ENCODE measurements at regions not wholly inside any gene's neighbourhood (a gene's known extent, or its start where the extent isn't known, plus 50 kb on each side); places are given as distances from the start of the nearest gene placed in this dataset.
"Not testable (repeated sequence)": the region's sequence is repeated elsewhere in the genome, so short reads cannot be mapped to it uniquely, and the experiment has no call there.

DNA sequence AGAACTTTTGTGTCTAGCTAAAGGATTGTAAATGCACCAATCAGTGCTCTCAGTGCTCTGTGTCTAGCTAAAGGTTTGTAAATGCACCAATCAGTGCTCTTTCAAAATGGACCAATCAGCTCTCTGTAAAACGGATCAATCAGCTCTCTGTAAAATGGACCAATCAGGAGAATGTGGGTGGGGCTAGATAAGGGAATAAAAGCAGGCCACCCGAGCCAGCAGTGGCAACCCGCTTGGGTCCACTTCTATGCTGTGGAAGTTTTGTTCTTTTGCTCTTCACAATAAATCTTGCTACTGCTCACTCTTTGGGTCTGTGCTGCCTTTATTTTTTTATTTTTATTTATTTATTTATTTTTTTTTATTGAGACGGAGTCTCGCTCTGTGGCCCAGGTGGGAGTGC is 957.3 kb upstream of the GJE1 start:
- not testable (repeated sequence) for DNase-seq (ENCODE audit: low read depth in 3 of 3, low spot score in 1 of 3)

DNA sequence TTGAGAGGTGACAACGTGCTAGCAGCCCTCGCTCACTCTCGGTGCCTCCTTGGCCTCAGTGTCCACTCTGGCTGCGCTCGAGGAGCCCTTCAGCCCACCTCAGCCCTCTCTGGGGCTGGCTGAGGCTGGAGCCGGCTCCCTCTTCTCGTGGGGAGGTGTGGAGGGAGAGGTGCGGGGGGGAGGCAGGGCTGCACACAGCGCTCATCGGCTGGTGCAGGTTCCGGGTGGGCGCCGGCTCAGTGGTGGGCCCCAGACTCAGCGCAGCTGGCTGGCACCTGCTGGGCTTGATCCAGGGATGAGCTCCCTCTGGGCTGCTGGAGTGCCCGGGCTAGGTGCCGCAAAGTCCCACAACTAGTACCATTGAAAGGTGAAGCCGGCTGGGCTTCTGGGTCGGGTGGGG is 957.8 kb upstream of the GJE1 start:
- DNase-seq (ENCODE audit: low read depth in 3 of 3, low spot score in 1 of 3), result no peak

DNA sequence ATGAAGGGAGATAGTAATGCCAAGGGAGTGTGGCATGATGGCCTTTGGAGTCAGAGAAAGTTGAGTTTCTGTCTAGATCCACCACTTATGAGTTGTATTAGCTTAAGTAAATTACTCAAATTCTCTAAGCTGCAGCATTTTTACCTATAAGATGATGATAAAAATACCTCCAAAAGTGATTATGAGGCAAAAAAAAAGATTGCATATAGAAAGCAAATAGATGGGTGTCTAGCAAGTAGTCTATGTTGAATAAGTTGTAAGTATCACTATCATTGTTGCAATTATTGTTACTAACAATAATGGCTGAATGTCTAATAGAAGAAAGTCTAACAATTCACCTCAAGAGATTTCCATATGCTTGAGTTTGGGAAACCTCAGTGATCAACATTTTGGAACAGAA is 959.2 kb upstream of the GJE1 start:
- DNase-seq (ENCODE audit: low read depth in 3 of 3, low spot score in 1 of 3), result no peak

DNA sequence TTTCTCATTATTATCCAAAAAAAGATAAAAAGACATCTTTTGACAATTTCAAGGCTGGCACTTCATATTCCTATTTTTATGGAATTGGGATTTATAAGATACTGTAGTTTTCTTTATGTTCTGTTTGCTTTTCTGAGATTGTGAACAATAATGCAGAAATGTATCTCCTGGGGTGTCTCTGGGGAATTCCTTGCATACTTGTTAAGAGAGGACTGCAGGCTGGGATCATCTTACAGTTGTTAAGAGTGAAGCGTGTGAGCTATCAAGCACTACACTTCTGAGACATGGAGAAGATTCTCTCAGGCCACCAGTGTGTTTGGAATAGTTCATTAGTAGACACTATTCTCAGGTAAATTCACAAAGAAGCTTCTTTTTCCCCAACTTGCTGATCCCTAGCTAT is 963.3 kb upstream of the GJE1 start:
- no peak for DNase-seq (ENCODE audit: low read depth in 3 of 3, low spot score in 1 of 3)

DNA sequence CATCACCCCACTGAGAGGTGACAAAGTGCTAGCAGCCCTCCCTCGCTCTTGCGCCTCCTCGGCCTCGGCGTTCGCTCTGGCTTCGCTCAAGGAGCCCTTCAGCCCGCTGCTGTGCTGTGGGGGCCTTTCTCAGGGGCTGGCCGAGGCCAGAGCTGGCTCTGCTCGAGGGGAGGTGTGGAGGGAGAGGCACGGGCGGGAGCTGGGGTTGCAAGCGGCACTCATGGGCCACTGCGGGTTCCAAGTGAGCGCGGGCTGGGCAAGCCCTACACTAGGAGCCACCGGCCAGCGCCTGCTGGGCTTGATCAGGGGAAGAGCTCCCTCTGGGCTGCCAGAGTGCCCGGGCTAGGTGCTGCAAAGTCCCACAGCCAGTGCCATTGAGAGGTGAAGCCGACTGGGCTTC is 964.8 kb upstream of the GJE1 start:
- no peak for DNase-seq (ENCODE audit: low read depth in 3 of 3, low spot score in 1 of 3)

DNA sequence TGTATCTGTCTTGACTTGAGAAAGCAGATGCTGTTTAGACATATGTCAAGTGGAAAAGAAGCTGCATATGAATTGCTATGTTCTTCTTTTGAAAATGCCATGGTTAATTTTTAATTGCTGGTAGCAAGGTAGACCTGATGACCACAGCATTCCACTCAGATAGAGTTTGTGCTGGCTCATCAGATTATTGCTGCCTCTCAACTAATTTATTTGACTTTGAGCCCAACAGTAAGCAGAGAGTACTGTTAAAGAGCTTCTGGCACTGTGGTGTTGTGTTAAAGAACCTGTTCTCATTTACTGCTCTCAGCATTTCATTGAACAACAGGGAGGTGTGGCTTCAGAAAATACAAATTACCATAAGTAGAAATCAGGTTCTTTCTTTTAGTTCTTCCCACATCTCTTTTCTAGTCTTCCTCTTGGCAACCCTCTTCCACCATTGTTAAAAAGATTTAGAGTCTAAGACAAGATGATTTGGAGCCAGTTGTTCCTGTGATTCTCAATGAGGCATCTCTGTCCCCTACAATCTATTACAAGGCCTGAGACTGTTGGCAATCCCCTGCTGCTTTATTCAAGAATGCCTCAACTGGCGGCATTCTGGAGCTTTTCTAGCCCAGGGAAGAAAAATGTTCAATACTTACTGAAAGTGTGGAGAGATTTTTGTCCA is 967.6 kb upstream of the GJE1 start:
- DNase-seq (ENCODE audit: low read depth in 3 of 3, low spot score in 1 of 3), result no peak

DNA sequence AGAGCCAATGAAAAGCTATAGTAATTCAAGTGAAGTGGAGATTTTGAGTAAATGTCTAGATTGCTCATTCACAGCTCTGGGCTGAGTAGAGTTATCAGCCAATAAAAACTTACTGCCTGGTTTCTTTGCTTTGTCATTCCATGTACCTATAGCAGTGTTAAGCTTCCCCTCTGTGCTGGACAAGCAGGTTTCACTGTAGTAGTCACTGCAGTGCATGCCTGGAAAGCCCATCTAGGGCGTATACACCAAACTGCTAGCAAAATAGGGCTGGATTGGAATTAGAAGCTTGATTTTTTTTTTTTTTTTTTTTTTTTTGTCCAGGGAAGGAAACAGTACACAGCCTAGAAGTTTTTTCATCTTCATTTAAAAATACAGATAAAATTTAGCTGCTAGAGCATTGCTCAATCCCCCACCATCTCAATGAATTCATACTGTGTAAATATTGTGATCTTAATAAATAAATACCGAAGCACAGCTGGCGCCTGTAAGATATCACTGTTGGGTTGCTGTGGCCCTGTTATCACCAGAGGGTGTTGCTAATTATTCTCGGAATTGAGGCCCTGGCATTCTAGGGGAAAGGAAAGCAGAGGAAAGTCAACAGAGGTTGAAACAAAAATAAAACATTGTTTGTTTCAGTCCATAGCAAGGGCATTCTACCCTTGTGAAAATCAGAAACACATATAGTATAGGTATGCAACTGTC is 968.5 kb upstream of the GJE1 start:
- DNase-seq (ENCODE audit: low read depth in 3 of 3, low spot score in 1 of 3), result no peak

DNA sequence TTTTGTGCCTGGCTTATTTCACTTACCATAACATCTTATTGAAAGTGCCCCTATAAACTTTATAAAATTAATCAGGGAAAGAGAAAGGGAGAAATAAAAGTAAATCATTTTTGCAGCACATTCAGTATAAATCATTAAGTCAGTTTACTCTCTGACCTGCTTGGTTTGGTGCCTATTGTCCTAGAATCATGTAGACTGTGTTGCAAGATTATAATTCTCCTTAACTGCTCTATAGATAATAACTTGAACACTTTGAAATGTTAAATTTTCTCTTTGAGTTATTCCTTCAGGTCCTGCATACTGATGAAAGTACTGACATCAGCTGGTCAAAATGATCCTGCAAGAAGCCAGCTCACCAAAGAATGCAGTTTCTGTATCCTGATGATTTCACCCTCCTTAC is 969.6 kb upstream of the GJE1 start:
- no peak for DNase-seq (ENCODE audit: low read depth in 3 of 3, low spot score in 1 of 3)

DNA sequence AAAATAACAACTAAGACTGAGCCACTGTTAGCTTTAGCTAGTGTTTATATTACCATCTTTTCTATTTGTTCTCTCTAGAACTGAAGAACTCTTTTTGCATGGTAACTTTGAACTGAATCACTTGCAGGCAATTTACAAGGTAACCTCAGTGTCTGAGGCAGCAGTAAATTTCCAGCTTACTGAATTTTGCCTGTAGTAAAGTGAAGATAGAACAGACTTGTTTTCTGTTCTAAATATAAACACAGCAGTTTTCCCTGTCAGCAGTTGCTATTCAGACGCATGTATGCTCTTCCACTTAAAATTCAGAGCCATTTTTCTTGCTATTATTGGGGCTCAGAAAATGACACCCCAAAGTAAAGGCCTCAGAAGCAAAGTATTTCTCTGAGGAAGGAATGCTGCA is 974.0 kb upstream of the GJE1 start:
- DNase-seq (ENCODE audit: low read depth in 3 of 3, low spot score in 1 of 3), result no peak

DNA sequence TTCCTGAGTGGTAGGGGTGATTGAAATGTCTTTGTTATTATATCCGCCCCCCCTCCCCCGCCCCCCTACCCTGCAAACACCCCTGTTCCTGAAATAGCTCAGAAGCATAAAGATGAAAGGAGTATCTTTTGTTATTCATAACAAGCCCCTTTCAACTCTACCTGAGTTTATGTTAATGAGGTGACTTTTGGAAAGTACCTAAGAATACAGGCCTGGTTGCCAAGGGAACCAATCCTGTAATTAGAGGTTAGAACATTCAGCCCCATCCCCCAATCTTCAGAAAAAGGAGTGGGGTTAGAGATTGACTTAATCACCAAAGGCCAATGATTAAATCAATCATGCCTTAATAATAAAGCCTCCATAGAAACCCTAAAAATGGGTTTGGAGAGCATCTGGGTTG is 979.2 kb upstream of the GJE1 start:
- DNase-seq (ENCODE audit: low read depth in 3 of 3, low spot score in 1 of 3), result no peak

DNA sequence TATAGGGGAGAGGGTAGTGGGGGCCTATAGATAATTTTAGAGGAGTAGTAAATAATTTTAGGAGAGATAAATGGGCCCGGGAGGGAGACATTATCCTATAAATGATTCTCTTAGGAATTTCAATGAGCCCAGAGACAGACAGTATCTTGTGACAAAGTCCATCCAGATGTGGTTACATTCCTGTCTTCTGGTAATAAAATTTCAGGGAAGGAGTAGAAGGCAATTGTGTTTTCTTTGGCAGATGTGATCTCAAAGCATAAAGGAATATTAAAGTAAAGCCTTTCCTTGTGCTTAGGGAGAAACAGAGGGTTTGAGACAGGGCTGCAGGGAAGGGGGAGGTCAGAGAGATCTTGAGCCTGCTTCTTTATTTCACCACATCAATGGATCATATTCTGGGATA is 979.8 kb upstream of the GJE1 start:
- DNase-seq (ENCODE audit: low read depth in 3 of 3, low spot score in 1 of 3), result no peak

DNA sequence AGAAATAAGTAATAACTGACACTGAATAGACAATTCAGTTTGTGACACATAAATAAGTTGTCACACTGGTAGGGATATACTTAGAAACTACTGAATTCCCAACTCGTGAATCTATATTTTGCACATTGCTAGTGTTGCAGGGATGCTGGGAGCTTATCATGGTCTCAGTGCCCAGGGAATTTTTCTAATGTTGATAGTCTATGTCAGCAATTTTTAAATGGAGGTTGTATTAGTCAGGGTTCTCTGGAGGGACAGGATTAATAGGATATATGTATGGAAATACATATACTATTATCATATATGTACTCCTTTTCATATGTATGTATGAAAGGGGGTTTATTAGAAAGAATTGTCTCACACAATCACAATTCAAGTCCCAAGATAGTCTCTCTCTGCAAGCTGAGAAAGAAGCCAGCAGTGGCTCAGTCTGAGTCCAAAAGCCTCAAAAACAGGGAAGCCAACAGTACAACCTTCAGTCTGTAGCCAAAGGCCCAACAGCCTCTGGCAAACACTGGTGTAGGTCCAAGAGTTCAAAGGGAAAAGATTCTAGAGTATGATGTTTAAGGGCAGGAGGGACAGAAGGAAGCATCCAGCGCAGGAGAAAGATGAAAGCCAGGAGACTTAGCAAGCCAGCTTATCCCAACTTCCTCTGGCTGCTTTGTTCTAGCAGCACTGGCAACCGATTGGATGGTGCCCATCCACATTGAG is 980.9 kb upstream of the GJE1 start:
- DNase-seq (ENCODE audit: low read depth in 3 of 3, low spot score in 1 of 3), result no peak

DNA sequence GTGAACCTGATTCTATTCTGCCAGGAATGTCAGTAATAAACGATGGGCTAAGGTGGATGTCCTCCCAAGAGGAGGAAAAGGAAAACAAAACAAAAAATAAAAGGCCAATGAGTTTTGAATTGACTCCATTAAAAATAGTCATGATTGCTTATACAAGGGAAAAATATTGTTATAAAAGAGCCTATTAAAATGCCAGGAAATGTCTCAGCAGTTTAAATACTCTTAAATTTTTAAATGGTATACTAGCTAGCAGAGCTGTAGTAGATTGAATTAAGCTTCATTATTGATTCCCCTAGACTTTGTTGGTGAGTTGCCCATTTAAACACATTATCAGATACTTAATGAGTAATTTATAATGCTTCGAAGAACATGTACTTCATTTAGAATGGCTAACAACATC is 990.9 kb upstream of the GJE1 start:
- no peak for DNase-seq (ENCODE audit: low read depth in 3 of 3, low spot score in 1 of 3)

DNA sequence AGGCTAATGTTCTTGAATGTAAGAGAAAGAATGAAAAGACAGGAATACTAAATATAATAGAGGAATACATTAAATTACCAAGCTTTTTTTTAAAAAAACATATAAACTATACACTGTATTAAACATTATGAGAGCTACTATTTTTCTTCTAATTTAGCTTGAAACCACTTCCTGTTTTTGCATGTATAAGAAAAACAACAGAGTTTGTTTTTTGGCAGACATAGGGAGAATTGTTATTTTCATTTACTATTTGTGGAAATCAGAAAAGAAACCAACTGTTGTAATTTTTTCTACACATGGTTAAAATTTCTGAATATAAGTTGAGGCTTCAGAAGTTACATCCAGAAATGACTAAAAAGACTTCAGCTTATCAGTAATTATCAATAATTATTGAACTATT is 991.8 kb upstream of the GJE1 start:
- no peak for DNase-seq (ENCODE audit: low read depth in 3 of 3, low spot score in 1 of 3)

DNA sequence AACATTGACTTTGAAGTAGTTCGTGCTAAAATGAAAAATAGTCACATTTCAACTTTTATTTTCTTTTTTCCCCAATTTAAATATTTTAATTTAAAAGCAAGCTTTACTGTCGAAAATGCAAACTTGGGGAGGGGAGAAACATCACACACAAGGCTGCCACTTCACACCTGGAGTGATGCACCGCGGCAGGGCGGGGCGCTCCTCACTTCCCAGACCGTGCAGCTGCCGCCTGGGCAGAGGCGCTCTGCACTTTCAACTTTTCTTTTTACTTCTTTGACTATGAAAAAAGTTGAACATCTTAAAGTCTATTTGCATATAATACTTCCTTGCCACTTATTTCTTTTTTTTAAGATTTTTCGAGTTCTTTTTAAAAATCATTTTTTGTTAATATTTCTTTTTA is 993.3 kb upstream of the GJE1 start:
- DNase-seq (ENCODE audit: low read depth in 3 of 3, low spot score in 1 of 3), result no peak

DNA sequence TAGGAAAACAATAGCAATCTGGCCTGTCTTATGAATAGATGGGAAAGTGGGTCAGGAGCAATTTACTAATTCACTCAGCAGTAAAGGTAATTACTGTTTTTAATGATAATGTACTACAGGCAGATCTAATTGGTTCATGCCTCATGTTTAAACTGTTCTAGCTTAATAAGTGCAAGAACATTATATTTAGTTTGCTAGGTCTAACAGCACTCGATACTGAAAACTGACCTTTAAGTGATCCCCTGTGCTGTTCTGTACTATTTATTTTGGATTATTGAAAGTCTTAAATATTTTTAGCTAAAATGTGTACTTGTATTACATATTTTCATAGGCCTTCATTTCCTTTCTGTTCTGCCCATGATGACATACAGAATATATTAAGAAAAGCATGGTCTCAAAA is 998.0 kb upstream of the GJE1 start:
- no peak for DNase-seq (ENCODE audit: low read depth in 3 of 3, low spot score in 1 of 3)

DNA sequence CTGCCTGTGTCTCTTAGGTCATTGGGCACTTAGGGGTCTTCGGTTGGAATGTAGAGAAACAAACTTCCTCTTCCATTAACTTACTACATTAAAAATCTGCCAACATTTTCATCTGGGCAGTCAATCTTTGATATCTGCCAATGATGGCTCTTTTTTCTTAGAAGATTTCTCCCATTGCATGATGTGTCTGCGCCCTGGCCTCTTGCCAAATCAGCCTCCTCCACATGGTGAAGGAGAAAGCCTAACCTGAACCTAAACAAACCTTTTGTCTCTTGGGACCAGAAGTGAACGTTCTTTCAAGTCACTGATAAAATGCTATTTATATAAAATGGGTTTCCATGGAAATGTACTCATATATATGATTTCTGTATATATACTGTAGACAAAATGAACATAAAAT is 998.9 kb upstream of the GJE1 start:
- DNase-seq (ENCODE audit: low read depth in 3 of 3, low spot score in 1 of 3), result no peak

DNA sequence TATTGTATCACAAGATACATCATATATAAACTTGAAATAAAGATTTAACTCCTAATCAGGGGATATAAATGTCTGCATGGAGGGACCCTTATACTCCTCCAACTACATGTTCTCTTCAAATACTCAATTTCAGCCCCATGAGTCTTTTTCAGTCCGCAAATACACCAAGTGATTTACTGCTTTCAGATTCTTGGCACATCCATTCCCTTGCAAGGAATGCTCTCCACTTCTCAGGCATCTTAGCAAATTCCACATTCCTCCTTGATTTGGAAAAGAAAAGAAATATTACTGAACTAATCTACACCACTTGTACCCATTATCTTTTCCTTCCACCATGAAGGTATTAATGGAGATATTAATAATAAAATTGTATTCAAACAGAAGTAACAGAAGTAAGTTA is 999.4 kb upstream of the GJE1 start:
- no peak for DNase-seq (ENCODE audit: low read depth in 3 of 3, low spot score in 1 of 3)

DNA sequence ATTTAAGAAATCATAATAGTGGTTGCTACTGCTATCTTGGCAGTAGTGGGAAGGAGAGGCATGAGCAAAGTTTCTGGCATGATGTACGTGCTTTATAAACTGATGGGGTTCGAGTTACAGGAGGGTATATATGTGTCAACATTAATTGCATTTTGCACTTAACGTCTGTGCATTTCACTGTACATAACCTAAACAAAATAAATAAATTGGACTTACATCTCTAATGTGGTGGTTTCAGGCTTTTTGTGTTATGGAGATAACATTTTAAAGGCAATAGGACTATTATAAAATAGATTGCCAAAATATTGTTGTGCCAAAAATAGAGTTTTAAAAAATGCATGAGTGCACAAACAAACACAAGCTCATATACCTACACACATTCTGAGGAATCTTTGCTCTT is 1001.1 kb upstream of the GJE1 start:
- no peak for DNase-seq (ENCODE audit: low read depth in 3 of 3, low spot score in 1 of 3)

DNA sequence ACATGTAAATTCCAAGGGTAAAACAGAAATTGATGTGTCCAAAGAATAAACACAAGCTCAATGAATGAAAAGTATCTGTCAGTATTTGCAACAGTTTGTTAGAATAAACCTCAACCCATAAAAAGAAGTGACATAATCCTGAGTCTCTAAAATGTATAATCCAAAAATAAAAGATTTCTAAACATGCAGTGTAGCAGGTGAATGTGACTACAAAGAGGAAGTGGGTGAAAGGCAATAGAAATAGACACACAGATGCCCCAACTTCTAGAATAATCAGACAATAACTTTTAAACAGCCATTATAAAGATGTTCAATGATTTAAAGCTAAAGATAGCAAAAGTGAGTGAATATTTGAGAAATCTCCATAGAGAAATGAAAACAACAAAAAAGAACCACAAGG is 1009.2 kb upstream of the GJE1 start:
- no peak for DNase-seq (ENCODE audit: low read depth in 3 of 3, low spot score in 1 of 3)

DNA sequence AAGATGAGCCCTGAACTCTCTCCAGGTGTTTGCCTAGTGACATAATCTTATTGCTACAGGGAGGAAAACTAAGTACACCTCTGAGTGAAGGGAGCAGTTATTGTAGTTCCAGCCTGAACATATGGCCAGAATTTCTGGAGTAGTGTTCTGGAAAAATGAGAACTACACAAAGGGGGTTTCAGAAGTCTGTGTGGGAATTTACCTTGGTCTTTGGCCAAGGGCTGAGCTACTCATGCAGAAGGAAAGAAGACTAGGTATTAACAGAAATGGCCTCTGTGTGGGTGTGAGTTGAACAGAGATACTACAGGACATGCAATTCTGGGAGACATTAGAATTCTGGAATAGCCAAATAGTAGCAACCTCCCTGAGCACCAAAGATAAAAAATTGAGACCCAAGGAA is 1009.7 kb upstream of the GJE1 start:
- DNase-seq (ENCODE audit: low read depth in 3 of 3, low spot score in 1 of 3), result no peak

DNA sequence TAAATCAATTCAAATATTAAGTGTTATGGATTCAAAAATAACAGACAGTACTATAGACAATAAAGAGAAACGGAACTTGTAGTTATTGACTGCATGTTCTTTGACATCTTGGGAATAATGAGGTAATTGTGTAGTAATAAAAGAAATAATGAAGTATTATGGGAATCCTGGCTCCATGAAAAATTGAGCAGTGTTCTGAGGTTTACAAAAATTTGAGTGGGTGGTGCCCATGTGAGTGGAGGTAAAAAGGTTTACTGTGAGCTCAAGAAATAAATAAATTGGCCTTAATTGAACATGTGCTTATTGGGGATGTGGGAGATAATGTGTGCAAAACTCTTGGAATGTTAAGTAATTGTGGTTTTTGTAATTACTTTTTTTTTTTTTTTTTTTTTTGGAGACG is 1013.7 kb upstream of the GJE1 start:
- DNase-seq (ENCODE audit: low read depth in 3 of 3, low spot score in 1 of 3), result no peak

DNA sequence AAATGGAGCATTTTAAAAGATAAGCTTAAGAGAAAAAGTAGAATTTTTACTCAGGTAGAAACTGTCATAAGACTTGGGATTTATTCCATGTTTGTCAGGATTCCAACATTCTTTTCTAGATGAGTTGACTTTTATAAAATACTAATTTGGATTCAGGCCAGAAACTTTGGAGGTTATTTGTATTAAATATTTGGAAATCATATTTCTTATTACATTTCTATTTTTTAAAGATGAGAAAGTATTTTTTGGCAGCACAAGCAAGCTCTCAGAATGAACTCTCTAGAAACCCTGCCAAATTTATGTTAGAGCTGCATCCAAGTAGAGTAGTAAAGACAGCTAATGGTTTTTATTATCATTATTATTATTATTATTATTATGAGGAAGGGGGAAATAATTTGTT is 1014.9 kb upstream of the GJE1 start:
- no peak for DNase-seq (ENCODE audit: low read depth in 3 of 3, low spot score in 1 of 3)
